IgD-negative memory B cell (primary cell): ENCODE measurements at regions not wholly inside any gene's neighbourhood (a gene's known extent, or its start where the extent isn't known, plus 50 kb on each side); places are given as distances from the start of the nearest gene placed in this dataset.

Experiments used
- H3K27ac Mint-ChIP-seq, 3 donors: one replicate each; pipeline ENCODE4 v1.8.0; 2020 to 2022; ENCODE audit warnings: mild to moderate bottlenecking in 3 of 3, mixed read lengths in 3 of 3, moderate library complexity in 1 of 3
- H3K27me3 Mint-ChIP-seq: one replicate; pipeline ENCODE4 v1.8.0; 2021; ENCODE audit warnings: mixed read lengths
- H3K36me3 Mint-ChIP-seq: one replicate; pipeline ENCODE4 v1.8.0; 2020; ENCODE audit warnings: mild to moderate bottlenecking, mixed read lengths
- H3K4me1 Mint-ChIP-seq, 3 donors: one replicate each; pipeline ENCODE4 v1.8.0; 2020 to 2022; ENCODE audit warnings: mixed read lengths in 3 of 3, mild to moderate bottlenecking in 1 of 3
- H3K4me3 Mint-ChIP-seq, 4 donors: one replicate each; pipeline ENCODE4 v1.8.0; 2020 to 2022; ENCODE audit warnings: mild to moderate bottlenecking in 4 of 4, mixed read lengths in 4 of 4, moderate library complexity in 3 of 4
- H3K9me3 Mint-ChIP-seq, 3 donors: one replicate each; pipeline ENCODE4 v1.8.0; 2020 to 2021; ENCODE audit warnings: mixed read lengths in 3 of 3, mild to moderate bottlenecking in 1 of 3

- H3K27ac Mint-ChIP-seq: no peak overlapping the region
- H3K4me1 Mint-ChIP-seq: peaks cover 5 to 7% (median 6%) of the 10 kb centered on the region in 3 donors
- H3K9me3 Mint-ChIP-seq: no peaks in the 10 kb centered on the region
- peaks cover 1% of the 10 kb centered on the region for H3K36me3 Mint-ChIP-seq
- H3K27me3 Mint-ChIP-seq: peaks cover 3% of the 10 kb centered on the region
- no peak overlapping the region for H3K4me3 Mint-ChIP-seq
Observed at GRCh38 chr13:30135351-30135750, 172.0 kb downstream of the KATNAL1 start.

GRCh38 chr13:30134578-30134977 lies 172.8 kb downstream of the KATNAL1 start:
- Mint-ChIP-seq H3K27ac (no peak overlapping the region), H3K4me3 (no peak overlapping the region), H3K4me1 (peaks cover 5 to 7% (median 6%) of the 10 kb centered on the region in 3 donors), H3K9me3 (no peaks in the 10 kb centered on the region), H3K36me3 (peaks cover 1% of the 10 kb centered on the region), H3K27me3 (no peaks in the 10 kb centered on the region)

- Mint-ChIP-seq H3K9me3 (no peaks in the 10 kb centered on the region), H3K4me3 (no peak overlapping the region), H3K36me3 (peaks cover 1% of the 10 kb centered on the region), H3K27me3 (no peaks in the 10 kb centered on the region), H3K27ac (no peak overlapping the region), H3K4me1 (peaks cover 5 to 7% (median 6%) of the 10 kb centered on the region in 3 donors)
Observed at GRCh38 chr13:30133996-30134395, 173.4 kb downstream of the KATNAL1 start.

- Mint-ChIP-seq H3K4me1 (peaks cover 5 to 7% (median 6%) of the 10 kb centered on the region in 3 donors), H3K27me3 (no peaks in the 10 kb centered on the region), H3K4me3 (no peak overlapping the region), H3K27ac (no peak overlapping the region), H3K36me3 (peaks cover 3% of the 10 kb centered on the region), H3K9me3 (no peaks in the 10 kb centered on the region)
Observed at GRCh38 chr13:30133554-30133912, 173.8 kb downstream of the KATNAL1 start.

- Mint-ChIP-seq H3K27ac (peak overlapping the region in 1 of 3 donors; percentile 29), H3K36me3 (peaks cover 3% of the 10 kb centered on the region), H3K4me3 (peak overlapping the region in 2 of 4 donors; percentile 85 to 89), H3K27me3 (no peaks in the 10 kb centered on the region), H3K9me3 (no peaks in the 10 kb centered on the region), H3K4me1 (peaks cover 5 to 7% (median 6%) of the 10 kb centered on the region in 3 donors)
Observed at GRCh38 chr13:30132623-30133553, 174.5 kb downstream of the KATNAL1 start.

GRCh38 chr13:30129411-30129810 lies 177.9 kb downstream of the KATNAL1 start:
- Mint-ChIP-seq H3K9me3 (no peaks in the 10 kb centered on the region), H3K27ac (no peak overlapping the region), H3K4me3 (no peak overlapping the region), H3K36me3 (peaks cover 1% of the 10 kb centered on the region), H3K4me1 (peaks cover 5 to 7% (median 6%) of the 10 kb centered on the region in 3 donors), H3K27me3 (peaks cover 1% of the 10 kb centered on the region)

- peaks cover 3% of the 10 kb centered on the region for H3K27me3 Mint-ChIP-seq
- peaks cover 1% of the 10 kb centered on the region for H3K36me3 Mint-ChIP-seq
- H3K9me3 Mint-ChIP-seq: no peaks in the 10 kb centered on the region
- no peak overlapping the region for H3K4me3 Mint-ChIP-seq
- H3K27ac Mint-ChIP-seq: no peak overlapping the region
- H3K4me1 Mint-ChIP-seq: peaks cover 5 to 7% (median 6%) of the 10 kb centered on the region in 3 donors
Observed at GRCh38 chr13:30128591-30128990, 178.8 kb downstream of the KATNAL1 start.

- Mint-ChIP-seq H3K4me3 (no peak overlapping the region), H3K27ac (no peak overlapping the region), H3K4me1 (peaks cover 4 to 7% (median 5%) of the 10 kb centered on the region in 3 donors), H3K27me3 (peaks cover 3% of the 10 kb centered on the region), H3K36me3 (peaks cover 1% of the 10 kb centered on the region), H3K9me3 (no peaks in the 10 kb centered on the region)
Observed at GRCh38 chr13:30128095-30128494, 179.3 kb downstream of the KATNAL1 start.

GRCh38 chr13:30126903-30127428 lies 180.4 kb downstream of the KATNAL1 start:
- H3K36me3 Mint-ChIP-seq: peaks cover 1% of the 10 kb centered on the region
- peaks cover 4 to 10% (median 7%) of the 10 kb centered on the region in 3 donors for H3K4me1 Mint-ChIP-seq
- no peaks in the 10 kb centered on the region for H3K9me3 Mint-ChIP-seq
- peaks cover 3% of the 10 kb centered on the region for H3K27me3 Mint-ChIP-seq
- no peak overlapping the region for H3K27ac Mint-ChIP-seq
- no peak overlapping the region for H3K4me3 Mint-ChIP-seq

- Mint-ChIP-seq H3K36me3 (peaks cover 1% of the 10 kb centered on the region), H3K9me3 (no peaks in the 10 kb centered on the region), H3K27ac (no peak overlapping the region), H3K4me3 (no peak overlapping the region), H3K4me1 (peaks cover 13 to 20% (median 14%) of the 10 kb centered on the region in 3 donors), H3K27me3 (peaks cover 3% of the 10 kb centered on the region)
Observed at GRCh38 chr13:30125422-30126073, 181.8 kb downstream of the KATNAL1 start.

- Mint-ChIP-seq H3K4me3 (no peak overlapping the region), H3K4me1 (peaks cover 17 to 21% (median 20%) of the 10 kb centered on the region in 3 donors), H3K27ac (no peak overlapping the region), H3K36me3 (peaks cover 1% of the 10 kb centered on the region), H3K9me3 (no peaks in the 10 kb centered on the region), H3K27me3 (peaks cover 3% of the 10 kb centered on the region)
Observed at GRCh38 chr13:30124131-30124768, 183.1 kb downstream of the KATNAL1 start.

GRCh38 chr13:30123575-30123974 lies 183.8 kb downstream of the KATNAL1 start:
- H3K4me1 Mint-ChIP-seq: peaks cover 17 to 21% (median 20%) of the 10 kb centered on the region in 3 donors
- H3K9me3 Mint-ChIP-seq: no peaks in the 10 kb centered on the region
- peaks cover 3% of the 10 kb centered on the region for H3K27me3 Mint-ChIP-seq
- H3K27ac Mint-ChIP-seq: no peak overlapping the region
- H3K4me3 Mint-ChIP-seq: peak overlapping the region in 1 of 4 donors; percentile 34
- H3K36me3 Mint-ChIP-seq: no peaks in the 10 kb centered on the region

GRCh38 chr13:30121666-30122065 lies 185.7 kb downstream of the KATNAL1 start:
- no peaks in the 10 kb centered on the region for H3K36me3 Mint-ChIP-seq
- H3K4me3 Mint-ChIP-seq: peak overlapping the region in 1 of 4 donors; percentile 49
- H3K9me3 Mint-ChIP-seq: peaks cover 0 to 1% (median 0%) of the 10 kb centered on the region in 3 donors
- H3K27me3 Mint-ChIP-seq: peaks cover 6% of the 10 kb centered on the region
- H3K4me1 Mint-ChIP-seq: peaks cover 17 to 21% (median 20%) of the 10 kb centered on the region in 3 donors
- H3K27ac Mint-ChIP-seq: peak overlapping the region in 1 of 3 donors; percentile 6

GRCh38 chr13:30121244-30121643 lies 186.1 kb downstream of the KATNAL1 start:
- peaks cover 0 to 1% (median 0%) of the 10 kb centered on the region in 3 donors for H3K9me3 Mint-ChIP-seq
- peaks cover 6% of the 10 kb centered on the region for H3K27me3 Mint-ChIP-seq
- H3K36me3 Mint-ChIP-seq: no peaks in the 10 kb centered on the region
- peak overlapping the region in 1 of 4 donors; percentile 10 for H3K4me3 Mint-ChIP-seq
- no peak overlapping the region for H3K27ac Mint-ChIP-seq
- peaks cover 17 to 22% (median 21%) of the 10 kb centered on the region in 3 donors for H3K4me1 Mint-ChIP-seq
